HCT116 (cell line): ENCODE measurements at regions not wholly inside any gene's neighbourhood (a gene's known extent, or its start where the extent isn't known, plus 50 kb on each side); places are given as distances from the start of the nearest gene placed in this dataset.

ENCODE experiments used
- ATF3 ChIP-seq: IDR thresholded peaks from 2 replicates; pipeline ENCODE4 v1.6.1; 2012
- CEBPB ChIP-seq: IDR thresholded peaks from 2 replicates; pipeline ENCODE4 v1.6.1; 2012; ENCODE audit warnings: low read depth
- CTCF ChIP-seq, 3 experiments: fragments of 200-600 bp in 1 of 3; sonication (generic) in 1 of 3; IDR thresholded peaks in 2 of 3; conservative IDR thresholded peaks in 1 of 3; 2 replicates each; pipeline ENCODE4 v1.5.1; 2012 to 2017; ENCODE audit warnings: low read depth in 2 of 3, low read length in 2 of 3, antibody characterized with exemption in 1 of 3, borderline replicate concordance in 1 of 3, control low read depth in 1 of 3, mild to moderate bottlenecking in 1 of 3, mixed read lengths in 1 of 3, mixed run types in 1 of 3, moderate library complexity in 1 of 3; ENCODE audit not compliant: insufficient read depth in 1 of 3
- EZH2 ChIP-seq: fragments of 200-600 bp; sonication (generic); IDR thresholded peaks from 2 replicates; pipeline ENCODE4 v1.6.1; 2017; ENCODE audit warnings: antibody characterized with exemption, mixed run types
- EZH2phosphoT487 ChIP-seq: fragments of 200-600 bp; IDR thresholded peaks from 2 replicates; pipeline ENCODE4 v1.6.1; 2018; ENCODE audit warnings: antibody characterized with exemption, borderline replicate concordance
- MAX ChIP-seq: IDR thresholded peaks from 2 replicates; pipeline ENCODE4 v1.6.1; 2012
- POLR2A ChIP-seq: IDR thresholded peaks from 2 replicates; pipeline ENCODE4 v1.7.0; 2011; ENCODE audit warnings: borderline replicate concordance; ENCODE audit not compliant: insufficient read depth, insufficient read length; ENCODE audit errors: extremely low read depth
- POLR2AphosphoS5 ChIP-seq: IDR thresholded peaks from 2 replicates; pipeline ENCODE4 v1.6.1; 2011; ENCODE audit warnings: mild to moderate bottlenecking, low read depth, low read length, moderate library complexity
- RAD21 ChIP-seq: IDR thresholded peaks from 2 replicates; pipeline ENCODE4 v1.6.1; 2012; ENCODE audit warnings: low read depth, mild to moderate bottlenecking
- SIN3A ChIP-seq: IDR thresholded peaks from 2 replicates; pipeline ENCODE4 v1.6.1; 2012; ENCODE audit warnings: low read depth
- TCF7L2 ChIP-seq: IDR thresholded peaks from 2 replicates; pipeline ENCODE4 v1.7.0; 2011; ENCODE audit warnings: borderline replicate concordance, inconsistent platforms; ENCODE audit not compliant: insufficient read depth, insufficient read length; ENCODE audit errors: extremely low read depth
- YY1 ChIP-seq: IDR thresholded peaks from 2 replicates; pipeline ENCODE4 v1.6.1; 2011; ENCODE audit warnings: low read length, low read depth, moderate library complexity, mild to moderate bottlenecking; ENCODE audit not compliant: insufficient replicate concordance; ENCODE audit errors: extremely low read depth
- ZNF274 ChIP-seq: fragments of 200-500 bp; sonication (Bioruptor generic); IDR thresholded peaks from 2 replicates; pipeline ENCODE4 v1.6.1; 2014; ENCODE audit warnings: mild to moderate bottlenecking, low read depth, low read length, inconsistent platforms

- TF ChIP-seq ZNF274 (no peak), EZH2phosphoT487 (no peak), CEBPB (no peak), RAD21 (no peak), POLR2A (no peak), POLR2AphosphoS5 (no peak), CTCF (IDR thresholded peaks at IDR 0.05 in 2 of 3, conservative IDR thresholded peaks at IDR 0.05 in 1 of 3; ENCODE audit: borderline replicate concordance in 1 of 3, insufficient read depth in 1 of 3, low read depth in 2 of 3, low read length in 2 of 3) (no peak), ATF3 (no peak), MAX (no peak), YY1 (no peak), EZH2 (no peak), SIN3A (no peak), TCF7L2 (no peak)
These were observed 280.7 kb downstream of the RPS6KC1 start for GRCh38 chr1:213331631-213332175.
